ENCODE measurements at regions not wholly inside any gene's neighbourhood (a gene's known extent, or its start where the extent isn't known, plus 50 kb on each side); places are given as distances from the start of the nearest gene placed in this dataset.

DNA sequence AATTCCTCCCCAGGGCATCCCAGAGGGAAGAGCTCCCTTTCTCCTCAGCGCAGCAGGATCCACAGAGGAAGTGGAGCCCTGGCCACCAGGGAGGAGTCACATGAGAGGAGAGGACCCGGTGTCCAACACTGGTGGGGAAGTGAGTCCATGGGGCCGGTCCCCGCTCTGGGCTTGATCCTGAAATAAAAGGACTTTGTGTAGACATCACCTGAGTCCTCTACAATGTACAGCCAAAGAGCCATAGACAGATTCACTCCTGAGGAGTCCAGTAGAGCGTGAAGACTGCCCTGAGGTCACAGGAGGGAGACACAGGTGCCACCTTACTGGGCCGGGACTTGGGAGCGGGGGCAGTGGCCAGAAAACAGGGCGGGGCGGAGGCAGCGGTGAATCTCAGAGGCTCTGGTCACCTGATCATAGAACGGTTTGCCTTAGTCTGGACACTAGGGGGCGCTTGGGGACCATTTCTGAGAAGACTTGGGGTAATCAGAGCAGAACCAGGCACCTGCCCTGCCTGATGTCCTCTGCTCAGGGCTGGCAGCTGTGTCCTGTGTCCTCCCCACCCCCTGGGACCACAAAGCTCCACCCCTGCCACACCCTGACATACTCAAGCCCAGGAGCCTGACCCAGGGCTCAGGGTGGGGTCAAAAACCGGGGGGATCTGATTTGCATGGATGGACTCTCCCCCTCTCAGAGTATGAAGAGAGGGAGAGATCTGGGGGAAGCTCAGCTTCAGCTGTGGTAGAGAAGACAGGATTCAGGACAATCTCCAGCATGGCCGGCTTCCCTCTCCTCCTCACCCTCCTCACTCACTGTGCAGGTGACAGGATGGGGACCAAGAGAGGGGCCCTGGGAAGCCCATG lies 112.7 kb downstream of the VPREB1 start (continued):
- no peak for TF ChIP-seq RCOR1 (IDR thresholded peaks at IDR 0.05; ENCODE audit: insufficient replicate concordance, low read length)

DNA sequence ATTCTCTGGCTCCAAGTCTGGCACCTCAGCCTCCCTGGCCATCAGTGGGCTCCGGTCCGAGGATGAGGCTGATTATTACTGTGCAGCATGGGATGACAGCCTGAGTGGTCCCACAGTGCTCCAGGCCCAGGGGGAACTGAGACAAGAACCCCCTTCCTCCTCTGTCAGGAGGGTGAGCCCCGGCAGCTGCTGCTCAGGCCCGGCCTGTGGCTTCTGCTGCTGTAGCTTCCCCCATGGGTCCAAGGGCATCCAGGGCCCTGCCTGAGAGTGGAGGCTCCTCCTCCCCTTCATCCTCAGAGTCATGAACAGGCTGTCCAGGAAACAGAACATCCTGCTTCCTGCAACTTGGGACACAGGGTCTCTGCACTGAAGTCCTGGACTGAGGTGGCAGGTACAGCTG lies 113.6 kb downstream of the VPREB1 start:
- no peak overlapping the region for H2AK5ac ChIP-seq (ENCODE audit: low read depth, low read length)
- H3K23ac ChIP-seq (ENCODE audit: low read depth, low read length), result no peak overlapping the region
- dilution Hi-C loops (cut with HindIII; ENCODE audit: low sequenced_read_pairs, unreplicated experiment), result no loop called here
- H2BK5ac ChIP-seq (ENCODE audit: low read depth, low read length, poor library complexity, severe bottlenecking), result no peak overlapping the region
- no peak overlapping the region for H3K18ac ChIP-seq (ENCODE audit: low read depth, low read length)
- no CpG with 5 or more reads among the region's 4 CpGs for WGBS, 2 experiments (ENCODE audit: extremely low coverage in 2 of 2, insufficient read length in 1 of 2)
- no peaks in the 10 kb centered on the region for H3K4me1 ChIP-seq (ENCODE audit: control insufficient read depth, insufficient read depth, low read length)
- ChIA-PET CTCF (no interaction called here), POLR2A (ENCODE audit: unreplicated experiment) (no interaction called here)
- peaks cover 14% of the 10 kb centered on the region for H3K27me3 ChIP-seq (ENCODE audit: control insufficient read depth, insufficient read depth, low read length)
- no peak overlapping the region for H3K9ac ChIP-seq (ENCODE audit: low read depth, low read length)
- no peaks in the 10 kb centered on the region for H3K36me3 ChIP-seq (ENCODE audit: control insufficient read depth, insufficient read depth, low read length)
- no peaks in the 10 kb centered on the region for H3K79me1 ChIP-seq (ENCODE audit: low read depth in 1 of 2, low read length in 2 of 2)
- no peak overlapping the region for H2AFZ ChIP-seq (replicated peaks; ENCODE audit: low read length, poor library complexity)
- ATAC-seq (ENCODE audit: low read depth) (no peak), DNase-seq (no peak)
- no peaks in the 10 kb centered on the region for H3K9me3 ChIP-seq (ENCODE audit: control insufficient read depth, insufficient read depth, low read length)
- H2BK15ac ChIP-seq (ENCODE audit: low read depth, low read length), result no peak overlapping the region
- no peak overlapping the region for H3K14ac ChIP-seq (replicated peaks; ENCODE audit: low read depth, low read length)
- no peak overlapping the region for H3K4me3 ChIP-seq (ENCODE audit: insufficient read depth, low read depth, low read length)
- H3K4me2 ChIP-seq (ENCODE audit: low read depth, low read length), result no peak overlapping the region
- H4K20me1 ChIP-seq (ENCODE audit: insufficient read depth, low read length), result no peaks in the 10 kb centered on the region
- no peak overlapping the region for H3K4ac ChIP-seq (ENCODE audit: low read depth, low read length)
- no peak overlapping the region for H4K5ac ChIP-seq (ENCODE audit: low read depth, low read length)
- H2BK20ac ChIP-seq (ENCODE audit: low read depth, low read length), result no peak overlapping the region
- H4K8ac ChIP-seq (ENCODE audit: low read depth in 2 of 2, low read length in 2 of 2), result no peak overlapping the region
- intact Hi-C loops (cut with micrococcal nuclease), result no loop called here
- no peak overlapping the region for H3K27ac ChIP-seq (ENCODE audit: insufficient read depth, low read length)
- H2BK120ac ChIP-seq (ENCODE audit: low read depth, low read length), result no peak overlapping the region
- no peak overlapping the region for H4K91ac ChIP-seq (ENCODE audit: insufficient read depth, low read depth, low read length)
- in situ Hi-C loops (cut with MboI; ENCODE audit: low sequenced_read_pairs), result no loop called here
- BruUV-seq (replicated peaks), result no TSS peak
- H3K56ac ChIP-seq (ENCODE audit: extremely low read depth, insufficient read depth, low read length), result no peak overlapping the region
- H3K9me1 ChIP-seq (ENCODE audit: insufficient read depth, low read length), result no peaks in the 10 kb centered on the region
- no peak overlapping the region for H2AK9ac ChIP-seq (replicated peaks; ENCODE audit: low read depth, low read length, poor library complexity)
- TF ChIP-seq CHD1 (IDR thresholded peaks at IDR 0.05; ENCODE audit: low read depth, low read length) (no peak), SMC3 (IDR thresholded peaks at IDR 0.05; ENCODE audit: low read depth, low read length) (no peak), BHLHE40 (IDR thresholded peaks at IDR 0.05; ENCODE audit: low read depth, low read length) (no peak), RFX5 (IDR thresholded peaks at IDR 0.05; ENCODE audit: low read depth, low read length) (no peak), CEBPB (IDR thresholded peaks at IDR 0.05; ENCODE audit: low read depth, low read length) (no peak), MAZ (IDR thresholded peaks at IDR 0.05; ENCODE audit: borderline replicate concordance, low read depth, low read length) (no peak), RCOR1 (IDR thresholded peaks at IDR 0.05; ENCODE audit: insufficient replicate concordance, low read length) (no peak), MXI1 (IDR thresholded peaks at IDR 0.05; ENCODE audit: borderline replicate concordance, low read depth, low read length) (no peak), POLR2A (IDR thresholded peaks at IDR 0.05; ENCODE audit: low read depth, low read length) (no peak), NFE2L2 (IDR thresholded peaks at IDR 0.05; ENCODE audit: low read depth, low read length) (no peak)
- TF ChIP-seq, protein P1, sequence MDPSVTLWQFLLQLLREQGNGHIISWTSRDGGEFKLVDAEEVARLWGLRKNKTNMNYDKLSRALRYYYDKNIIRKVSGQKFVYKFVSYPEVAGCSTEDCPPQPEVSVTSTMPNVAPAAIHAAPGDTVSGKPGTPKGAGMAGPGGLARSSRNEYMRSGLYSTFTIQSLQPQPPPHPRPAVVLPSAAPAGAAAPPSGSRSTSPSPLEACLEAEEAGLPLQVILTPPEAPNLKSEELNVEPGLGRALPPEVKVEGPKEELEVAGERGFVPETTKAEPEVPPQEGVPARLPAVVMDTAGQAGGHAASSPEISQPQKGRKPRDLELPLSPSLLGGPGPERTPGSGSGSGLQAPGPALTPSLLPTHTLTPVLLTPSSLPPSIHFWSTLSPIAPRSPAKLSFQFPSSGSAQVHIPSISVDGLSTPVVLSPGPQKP (IDR thresholded peaks at IDR 0.05; ENCODE audit: borderline replicate concordance, low read depth, low read length), result no peak
- TF ChIP-seq, protein P2, sequence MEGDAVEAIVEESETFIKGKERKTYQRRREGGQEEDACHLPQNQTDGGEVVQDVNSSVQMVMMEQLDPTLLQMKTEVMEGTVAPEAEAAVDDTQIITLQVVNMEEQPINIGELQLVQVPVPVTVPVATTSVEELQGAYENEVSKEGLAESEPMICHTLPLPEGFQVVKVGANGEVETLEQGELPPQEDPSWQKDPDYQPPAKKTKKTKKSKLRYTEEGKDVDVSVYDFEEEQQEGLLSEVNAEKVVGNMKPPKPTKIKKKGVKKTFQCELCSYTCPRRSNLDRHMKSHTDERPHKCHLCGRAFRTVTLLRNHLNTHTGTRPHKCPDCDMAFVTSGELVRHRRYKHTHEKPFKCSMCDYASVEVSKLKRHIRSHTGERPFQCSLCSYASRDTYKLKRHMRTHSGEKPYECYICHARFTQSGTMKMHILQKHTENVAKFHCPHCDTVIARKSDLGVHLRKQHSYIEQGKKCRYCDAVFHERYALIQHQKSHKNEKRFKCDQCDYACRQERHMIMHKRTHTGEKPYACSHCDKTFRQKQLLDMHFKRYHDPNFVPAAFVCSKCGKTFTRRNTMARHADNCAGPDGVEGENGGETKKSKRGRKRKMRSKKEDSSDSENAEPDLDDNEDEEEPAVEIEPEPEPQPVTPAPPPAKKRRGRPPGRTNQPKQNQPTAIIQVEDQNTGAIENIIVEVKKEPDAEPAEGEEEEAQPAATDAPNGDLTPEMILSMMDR (conservative IDR thresholded peaks at IDR 0.05; ENCODE audit: low read depth, low read length), result no peak
- TF ChIP-seq, protein P3, sequence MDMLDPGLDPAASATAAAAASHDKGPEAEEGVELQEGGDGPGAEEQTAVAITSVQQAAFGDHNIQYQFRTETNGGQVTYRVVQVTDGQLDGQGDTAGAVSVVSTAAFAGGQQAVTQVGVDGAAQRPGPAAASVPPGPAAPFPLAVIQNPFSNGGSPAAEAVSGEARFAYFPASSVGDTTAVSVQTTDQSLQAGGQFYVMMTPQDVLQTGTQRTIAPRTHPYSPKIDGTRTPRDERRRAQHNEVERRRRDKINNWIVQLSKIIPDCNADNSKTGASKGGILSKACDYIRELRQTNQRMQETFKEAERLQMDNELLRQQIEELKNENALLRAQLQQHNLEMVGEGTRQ (IDR thresholded peaks at IDR 0.05; ENCODE audit: low read depth, low read length), result no peak

Measured in IMR-90 (cell line).